ENCODE measurements at regions not wholly inside any gene's neighbourhood (a gene's known extent, or its start where the extent isn't known, plus 50 kb on each side); places are given as distances from the start of the nearest gene placed in this dataset.

- TF ChIP-seq, protein P1, sequence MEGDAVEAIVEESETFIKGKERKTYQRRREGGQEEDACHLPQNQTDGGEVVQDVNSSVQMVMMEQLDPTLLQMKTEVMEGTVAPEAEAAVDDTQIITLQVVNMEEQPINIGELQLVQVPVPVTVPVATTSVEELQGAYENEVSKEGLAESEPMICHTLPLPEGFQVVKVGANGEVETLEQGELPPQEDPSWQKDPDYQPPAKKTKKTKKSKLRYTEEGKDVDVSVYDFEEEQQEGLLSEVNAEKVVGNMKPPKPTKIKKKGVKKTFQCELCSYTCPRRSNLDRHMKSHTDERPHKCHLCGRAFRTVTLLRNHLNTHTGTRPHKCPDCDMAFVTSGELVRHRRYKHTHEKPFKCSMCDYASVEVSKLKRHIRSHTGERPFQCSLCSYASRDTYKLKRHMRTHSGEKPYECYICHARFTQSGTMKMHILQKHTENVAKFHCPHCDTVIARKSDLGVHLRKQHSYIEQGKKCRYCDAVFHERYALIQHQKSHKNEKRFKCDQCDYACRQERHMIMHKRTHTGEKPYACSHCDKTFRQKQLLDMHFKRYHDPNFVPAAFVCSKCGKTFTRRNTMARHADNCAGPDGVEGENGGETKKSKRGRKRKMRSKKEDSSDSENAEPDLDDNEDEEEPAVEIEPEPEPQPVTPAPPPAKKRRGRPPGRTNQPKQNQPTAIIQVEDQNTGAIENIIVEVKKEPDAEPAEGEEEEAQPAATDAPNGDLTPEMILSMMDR (IDR thresholded peaks at IDR 0.05) = no peak
- TF ChIP-seq POLR2AphosphoS5 (IDR thresholded peaks at IDR 0.05) (no peak), POLR2A (IDR thresholded peaks at IDR 0.05) (no peak)
Observed at GRCh38 chr6:156175433-156175832, 601.7 kb upstream of the ARID1B start.

Data from breast epithelium (tissue), 3 donors.